ENCODE measurements at regions not wholly inside any gene's neighbourhood (a gene's known extent, or its start where the extent isn't known, plus 50 kb on each side); places are given as distances from the start of the nearest gene placed in this dataset.

- POLR2A ChIA-PET = no interaction called here
Observed at GRCh38 chr10:4068629-4069028, 283.6 kb upstream of the KLF6 start.

GRCh38 chr10:4067931-4068561 lies 283.0 kb upstream of the KLF6 start:
- DNase-seq (no peak), ATAC-seq (ENCODE audit: low read depth) (no peak)
- Mint-ChIP-seq H3K27ac (no peak overlapping the region), H3K27me3 (no peaks in the 10 kb centered on the region), H3K4me3 (no peak overlapping the region), H3K4me1 (peaks cover 3% of the 10 kb centered on the region), H3K9me3 (ENCODE audit: insufficient read depth) (no peaks in the 10 kb centered on the region)
- no peaks in the 10 kb centered on the region for H3K79me2 ChIP-seq (ENCODE audit: control insufficient read depth, insufficient read depth, low read length)
- H3K4me3 ChIP-seq (ENCODE audit: control extremely low read depth in 1 of 5, extremely low read depth in 1 of 5, insufficient read depth in 1 of 5, low read depth in 2 of 5, low read length in 4 of 5) = no peak overlapping the region
- intact Hi-C loops (cut with micrococcal nuclease) = no loop called here
- H3K4me2 ChIP-seq (replicated peaks; ENCODE audit: low read depth, low read length, poor library complexity, severe bottlenecking) = no peak overlapping the region
- H3K27ac ChIP-seq (ENCODE audit: low read length in 2 of 2) = no peak overlapping the region
- TF ChIP-seq CTCF (IDR thresholded peaks at IDR 0.05) (no peak), EZH2 (IDR thresholded peaks at IDR 0.05; ENCODE audit: borderline replicate concordance, insufficient read depth, low read depth, low read length, poor library complexity, severe bottlenecking) (no peak)
- H3K36me3 ChIP-seq (replicated peaks in 1 of 2; ENCODE audit: control extremely low read depth in 1 of 2, control insufficient read depth in 1 of 2, extremely low read depth in 1 of 2, insufficient read depth in 2 of 2, low read length in 1 of 2) = no peaks in the 10 kb centered on the region
- POLR2A ChIA-PET = no interaction called here
- no peaks in the 10 kb centered on the region for H3K9me3 ChIP-seq (ENCODE audit: control extremely low read depth in 1 of 3, control insufficient read depth in 2 of 3, insufficient read depth in 1 of 3, low read length in 2 of 3)
- H3K27me3 ChIP-seq (replicated peaks in 1 of 4; ENCODE audit: control extremely low read depth in 1 of 4, control insufficient read depth in 3 of 4, insufficient read depth in 4 of 4, low read length in 3 of 4) = no peaks in the 10 kb centered on the region
- H3K4me1 ChIP-seq (ENCODE audit: control insufficient read depth in 2 of 2, insufficient read depth in 2 of 2, low read length in 2 of 2) = peaks cover 10 to 13% of the 10 kb centered on the region in 2 donors
- no peak overlapping the region for H3K9ac ChIP-seq (ENCODE audit: low read length)
- CTCF ChIA-PET = no interaction called here
- H4K20me1 ChIP-seq (ENCODE audit: control insufficient read depth, insufficient read depth, low read length, poor library complexity, severe bottlenecking) = no peaks in the 10 kb centered on the region
- WGBS (ENCODE audit: insufficient coverage) = 62% methylated on average over 5 of the region's 6 CpGs
- no peak overlapping the region for H2AFZ ChIP-seq (ENCODE audit: insufficient read depth, low read depth, low read length, poor library complexity, severe bottlenecking)

More at GRCh38 chr10:4068629-4069028, 283.6 kb upstream of the KLF6 start:
- Histone ChIP-seq H3K79me2 (ENCODE audit: control insufficient read depth, insufficient read depth, low read length) (no peaks in the 10 kb centered on the region), H2AFZ (ENCODE audit: insufficient read depth, low read depth, low read length, poor library complexity, severe bottlenecking) (no peak overlapping the region), H4K20me1 (ENCODE audit: control insufficient read depth, insufficient read depth, low read length, poor library complexity, severe bottlenecking) (no peaks in the 10 kb centered on the region), H3K4me3 (ENCODE audit: control extremely low read depth in 1 of 5, extremely low read depth in 1 of 5, insufficient read depth in 1 of 5, low read depth in 2 of 5, low read length in 4 of 5) (no peak overlapping the region), H3K27ac (ENCODE audit: low read length in 2 of 2) (no peak overlapping the region), H3K4me2 (replicated peaks; ENCODE audit: low read depth, low read length, poor library complexity, severe bottlenecking) (no peak overlapping the region), H3K9ac (ENCODE audit: low read length) (no peak overlapping the region), H3K27me3 (replicated peaks in 1 of 4; ENCODE audit: control extremely low read depth in 1 of 4, control insufficient read depth in 3 of 4, insufficient read depth in 4 of 4, low read length in 3 of 4) (no peaks in the 10 kb centered on the region), H3K4me1 (ENCODE audit: control insufficient read depth in 2 of 2, insufficient read depth in 2 of 2, low read length in 2 of 2) (peaks cover 10 to 13% of the 10 kb centered on the region in 2 donors), H3K36me3 (replicated peaks in 1 of 2; ENCODE audit: control extremely low read depth in 1 of 2, control insufficient read depth in 1 of 2, extremely low read depth in 1 of 2, insufficient read depth in 2 of 2, low read length in 1 of 2) (no peaks in the 10 kb centered on the region), H3K9me3 (ENCODE audit: control extremely low read depth in 1 of 3, control insufficient read depth in 2 of 3, insufficient read depth in 1 of 3, low read length in 2 of 3) (no peaks in the 10 kb centered on the region)
- ATAC-seq (ENCODE audit: low read depth) (no peak), DNase-seq (no peak)
- intact Hi-C loops (cut with micrococcal nuclease) = no loop called here
- Mint-ChIP-seq H3K27me3 (no peaks in the 10 kb centered on the region), H3K9me3 (ENCODE audit: insufficient read depth) (no peaks in the 10 kb centered on the region), H3K4me1 (peaks cover 3% of the 10 kb centered on the region), H3K27ac (no peak overlapping the region), H3K4me3 (no peak overlapping the region)
- TF ChIP-seq EZH2 (IDR thresholded peaks at IDR 0.05; ENCODE audit: borderline replicate concordance, insufficient read depth, low read depth, low read length, poor library complexity, severe bottlenecking) (no peak), CTCF (IDR thresholded peaks at IDR 0.05) (no peak)
- CTCF ChIA-PET = no interaction called here
- WGBS (ENCODE audit: insufficient coverage) = 98% methylated on average over 3 of the region's 3 CpGs

Measured in B cell (primary cell).